Neuronal stem cell (in vitro differentiated cells): ENCODE measurements at regions not wholly inside any gene's neighbourhood (a gene's known extent, or its start where the extent isn't known, plus 50 kb on each side); places are given as distances from the start of the nearest gene placed in this dataset.

Experiments
- DNase-seq: peaks from one replicate; pipeline ENCODE4 v3.0.0-alpha.2; 2013; ENCODE audit warnings: low spot score
- H2AFZ ChIP-seq: one replicate; pipeline ENCODE4 v1.6.1; 2013; ENCODE audit warnings: mild to moderate bottlenecking, low read length, inconsistent platforms
- H2AK5ac ChIP-seq: 2 replicates; pipeline ENCODE4 v1.6.1; 2013; ENCODE audit warnings: low read depth, mild to moderate bottlenecking, inconsistent platforms, low read length, moderate library complexity, mixed read lengths
- H2BK120ac ChIP-seq: 2 replicates; pipeline ENCODE4 v1.6.1; 2013; ENCODE audit warnings: low read depth, mild to moderate bottlenecking, inconsistent platforms, low read length, moderate library complexity, mixed read lengths
- H2BK12ac ChIP-seq: one replicate; pipeline ENCODE4 v1.6.1; 2013; ENCODE audit warnings: low read length, inconsistent platforms
- H2BK15ac ChIP-seq: 2 replicates; pipeline ENCODE4 v1.6.1; 2013; ENCODE audit warnings: mild to moderate bottlenecking, low read length, inconsistent platforms, mixed read lengths
- H2BK5ac ChIP-seq: one replicate; pipeline ENCODE4 v1.6.1; 2013; ENCODE audit warnings: inconsistent platforms, mild to moderate bottlenecking, low read length, moderate library complexity
- H3K14ac ChIP-seq: one replicate; pipeline ENCODE4 v1.6.1; 2013; ENCODE audit warnings: low read length, inconsistent platforms
- H3K18ac ChIP-seq: 2 replicates; pipeline ENCODE4 v1.6.1; 2013; ENCODE audit warnings: low read length, inconsistent platforms
- H3K23ac ChIP-seq: 2 replicates; pipeline ENCODE4 v1.6.1; 2013; ENCODE audit warnings: low read depth, mild to moderate bottlenecking, mixed read lengths, low read length, inconsistent platforms; ENCODE audit not compliant: poor library complexity
- H3K27ac ChIP-seq: replicated peaks from 3 replicates; pipeline ENCODE4 v1.5.1; 2013; ENCODE audit warnings: low read length, inconsistent platforms
- H3K27me3 ChIP-seq, 3 experiments: 2 replicates each; pipeline ENCODE4 v1.6.1; 2013; ENCODE audit warnings: low read length in 3 of 3, mild to moderate bottlenecking in 2 of 3, inconsistent platforms in 1 of 3, low read depth in 1 of 3, mixed read lengths in 1 of 3, moderate library complexity in 1 of 3; ENCODE audit not compliant: control insufficient read depth in 3 of 3, insufficient read depth in 3 of 3
- H3K36me3 ChIP-seq, 2 donors: replicated peaks in 1 of 2; 2 replicates each; pipeline ENCODE4 v1.6.1; 2013; ENCODE audit warnings: low read length in 2 of 2; ENCODE audit not compliant: control insufficient read depth in 2 of 2, insufficient read depth in 2 of 2
- H3K4ac ChIP-seq: 2 replicates; pipeline ENCODE4 v1.6.1; 2013; ENCODE audit warnings: inconsistent platforms, mild to moderate bottlenecking, low read length, moderate library complexity
- H3K4me1 ChIP-seq, 2 donors: 1 replicate in 1 of 2; 2 replicates in 1 of 2; pipeline ENCODE4 v1.6.1; 2013; ENCODE audit warnings: low read length in 2 of 2, low read depth in 1 of 2; ENCODE audit not compliant: control insufficient read depth in 2 of 2, insufficient read depth in 1 of 2
- H3K4me2 ChIP-seq: one replicate; pipeline ENCODE4 v1.6.1; 2013; ENCODE audit warnings: mild to moderate bottlenecking, low read length, inconsistent platforms; ENCODE audit not compliant: insufficient read depth, poor library complexity, severe bottlenecking
- H3K4me3 ChIP-seq, 2 donors: 2 replicates each; pipeline ENCODE4 v1.5.1; 2013; ENCODE audit warnings: low read length in 2 of 2, mild to moderate bottlenecking in 2 of 2, inconsistent platforms in 1 of 2, moderate library complexity in 1 of 2
- H3K79me1 ChIP-seq: one replicate; pipeline ENCODE4 v1.6.1; 2013; ENCODE audit warnings: low read depth, mild to moderate bottlenecking, inconsistent platforms, low read length, moderate library complexity
- H3K9ac ChIP-seq: one replicate; pipeline ENCODE4 v1.6.1; 2013; ENCODE audit warnings: mild to moderate bottlenecking, low read depth, low read length, inconsistent platforms; ENCODE audit not compliant: poor library complexity
- H3K9me3 ChIP-seq, 2 donors: replicated peaks in 1 of 2; 2 replicates each; pipeline versions ENCODE3 to v1.6.1; 2013; ENCODE audit warnings: low read length in 2 of 2, mild to moderate bottlenecking in 2 of 2, inconsistent platforms in 1 of 2, low read depth in 1 of 2, mixed read lengths in 1 of 2, moderate library complexity in 1 of 2; ENCODE audit not compliant: control insufficient read depth in 2 of 2, insufficient read depth in 1 of 2
- H4K8ac ChIP-seq: one replicate; pipeline ENCODE4 v1.6.1; 2013; ENCODE audit warnings: low read depth, mild to moderate bottlenecking, inconsistent platforms, low read length, moderate library complexity
- H4K91ac ChIP-seq: one replicate; pipeline ENCODE4 v1.6.1; 2013; ENCODE audit warnings: low read length, low read depth, mild to moderate bottlenecking, inconsistent platforms; ENCODE audit not compliant: poor library complexity
- WGBS, 2 donors: extraction: QIAGEN DNeasy Blood & Tissue Kit; methylation state at CpG; one replicate each; pipeline ENCODE4 v1.1.7; 2013; ENCODE audit warnings: missing lambda C conversion rate in 2 of 2, mixed read lengths in 1 of 2; ENCODE audit not compliant: insufficient read length in 2 of 2, insufficient replicate concordance in 1 of 2; ENCODE audit errors: extremely low coverage in 2 of 2; 5-methylcytosine and 5-hydroxymethylcytosine counted together

DNA sequence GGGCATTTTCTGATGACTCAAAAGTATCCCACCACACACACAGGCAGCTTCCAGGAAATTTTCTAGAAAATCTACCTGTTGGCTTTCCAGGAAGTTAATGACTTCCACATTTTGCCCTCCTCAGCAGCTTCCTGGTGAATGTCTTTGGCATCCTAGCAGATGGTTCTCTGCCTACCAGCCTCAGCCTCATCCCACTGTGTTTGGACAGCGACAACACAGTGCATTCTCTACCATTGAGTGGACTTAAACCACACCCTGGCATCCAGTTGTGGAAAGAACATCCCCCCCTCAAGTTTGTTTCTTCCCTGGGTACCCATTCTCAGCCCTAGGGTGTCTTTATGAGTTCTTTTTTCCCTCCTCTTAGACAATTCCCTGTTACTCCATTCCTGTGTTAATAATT is 50.8 kb upstream of the GADL1 start:
- no peak overlapping the region for H2BK15ac ChIP-seq
- DNase-seq, result no peak
- no peaks in the 10 kb centered on the region for H3K9me3 ChIP-seq
- no peaks in the 10 kb centered on the region for H3K36me3 ChIP-seq
- no peak overlapping the region for H3K27ac ChIP-seq
- H4K8ac ChIP-seq, result no peak overlapping the region
- no peak overlapping the region for H2BK120ac ChIP-seq
- H3K4me2 ChIP-seq, result no peak overlapping the region
- WGBS, 2 donors, result no CpG with 5 or more reads among the region's 1 CpG
- H2AFZ ChIP-seq, result no peak overlapping the region
- H3K4me1 ChIP-seq, result peaks cover 0 to 7% of the 10 kb centered on the region in 2 donors
- no peak overlapping the region for H3K14ac ChIP-seq
- no peak overlapping the region for H3K4ac ChIP-seq
- no peak overlapping the region for H3K9ac ChIP-seq
- H2AK5ac ChIP-seq, result no peak overlapping the region
- no peak overlapping the region for H3K18ac ChIP-seq
- H2BK5ac ChIP-seq, result no peak overlapping the region
- no peak overlapping the region for H3K4me3 ChIP-seq
- no peak overlapping the region for H3K23ac ChIP-seq
- H2BK12ac ChIP-seq, result no peak overlapping the region
- no peaks in the 10 kb centered on the region for H3K27me3 ChIP-seq
- no peak overlapping the region for H4K91ac ChIP-seq
- no peaks in the 10 kb centered on the region for H3K79me1 ChIP-seq

DNA sequence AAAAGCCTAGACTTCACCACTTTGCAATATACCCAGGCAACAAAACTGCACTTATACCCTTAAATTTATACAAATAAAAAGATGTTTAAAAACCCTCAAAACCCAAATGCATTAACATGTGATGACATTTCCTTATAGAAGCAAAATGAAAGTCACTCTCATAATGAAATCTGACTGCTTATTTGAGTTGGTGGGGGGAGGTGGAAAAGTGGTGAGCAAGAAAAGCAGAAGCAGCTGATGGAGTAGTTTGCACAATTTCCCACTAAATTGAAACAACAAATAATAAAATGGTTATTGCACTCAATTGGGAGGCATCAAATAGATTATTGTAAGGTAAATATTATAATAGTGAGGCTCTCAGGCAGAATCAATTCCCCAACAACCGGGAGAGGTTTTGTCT is 54.0 kb upstream of the GADL1 start:
- H2AK5ac ChIP-seq, result no peak overlapping the region
- no peak overlapping the region for H3K4ac ChIP-seq
- DNase-seq, result no peak
- H3K23ac ChIP-seq, result no peak overlapping the region
- H3K27ac ChIP-seq, result no peak overlapping the region
- H3K79me1 ChIP-seq, result no peaks in the 10 kb centered on the region
- no peak overlapping the region for H2BK120ac ChIP-seq
- H2BK12ac ChIP-seq, result no peak overlapping the region
- H3K27me3 ChIP-seq, result no peaks in the 10 kb centered on the region
- no peak overlapping the region for H4K91ac ChIP-seq
- no peak overlapping the region for H3K18ac ChIP-seq
- no peak overlapping the region for H3K14ac ChIP-seq
- H3K36me3 ChIP-seq, result no peaks in the 10 kb centered on the region
- no peak overlapping the region for H2BK15ac ChIP-seq
- no peak overlapping the region for H3K4me2 ChIP-seq
- H3K9ac ChIP-seq, result no peak overlapping the region
- H2BK5ac ChIP-seq, result no peak overlapping the region
- H2AFZ ChIP-seq, result no peak overlapping the region
- WGBS, 2 donors, result no CpG with 5 or more reads among the region's 1 CpG
- H3K9me3 ChIP-seq, result peaks cover 0 to 2% of the 10 kb centered on the region in 2 donors
- peaks cover 0 to 3% of the 10 kb centered on the region in 2 donors for H3K4me1 ChIP-seq
- no peak overlapping the region for H4K8ac ChIP-seq
- no peak overlapping the region for H3K4me3 ChIP-seq

DNA sequence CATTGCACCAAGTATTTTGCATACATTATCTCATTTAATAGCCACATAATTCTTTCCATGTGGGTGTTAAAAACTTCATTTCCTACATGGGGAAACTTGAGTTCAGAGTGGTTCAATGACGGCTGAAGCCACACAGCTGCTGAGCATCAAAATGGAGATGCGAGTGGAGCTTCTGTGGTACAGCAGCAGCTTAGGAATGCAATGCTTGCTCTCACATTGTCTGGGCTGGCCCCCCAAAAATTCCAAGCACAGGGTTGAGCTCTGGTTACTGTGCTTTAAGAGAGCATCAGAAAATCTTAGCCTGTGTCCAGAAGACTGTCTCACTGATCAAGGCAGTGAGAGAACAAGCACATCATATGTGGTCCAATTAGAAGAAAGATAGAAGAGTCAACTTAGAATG is 57.4 kb upstream of the GADL1 start:
- Histone ChIP-seq H3K27me3 (no peaks in the 10 kb centered on the region), H3K18ac (no peak overlapping the region), H2BK12ac (no peak overlapping the region)

DNA sequence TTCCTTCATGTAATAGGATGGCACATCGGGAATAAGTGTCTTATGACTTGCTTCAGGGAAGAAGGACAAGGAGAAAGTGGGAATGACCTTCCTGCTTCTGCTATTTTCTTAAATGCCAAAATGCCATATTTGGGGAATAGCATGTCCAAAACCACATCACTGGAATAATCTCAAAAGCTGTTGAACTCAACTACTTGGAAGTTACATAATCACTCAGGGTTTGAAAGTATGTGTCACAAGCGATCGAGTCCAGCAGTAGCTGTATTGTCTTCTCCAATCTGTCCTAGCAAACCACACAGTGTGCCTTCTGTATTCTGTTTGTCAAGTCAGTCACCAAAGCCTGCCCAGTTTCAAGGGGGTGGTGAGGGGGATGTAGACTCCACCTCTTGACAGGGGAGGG is 58.3 kb upstream of the GADL1 start:
- Histone ChIP-seq H3K23ac (no peak overlapping the region), H2AFZ (no peak overlapping the region), H3K27ac (no peak overlapping the region), H2BK15ac (no peak overlapping the region), H3K4me1 (peaks cover 0 to 3% of the 10 kb centered on the region in 2 donors), H3K36me3 (no peaks in the 10 kb centered on the region), H3K79me1 (no peaks in the 10 kb centered on the region), H2BK120ac (no peak overlapping the region), H4K91ac (no peak overlapping the region), H3K9me3 (peaks cover 0 to 2% of the 10 kb centered on the region in 2 donors), H2BK5ac (no peak overlapping the region), H3K27me3 (no peaks in the 10 kb centered on the region), H3K18ac (no peak overlapping the region), H3K4me2 (no peak overlapping the region), H2BK12ac (no peak overlapping the region), H2AK5ac (no peak overlapping the region), H3K9ac (no peak overlapping the region), H3K4me3 (no peak overlapping the region), H4K8ac (no peak overlapping the region), H3K14ac (no peak overlapping the region), H3K4ac (no peak overlapping the region)
- DNase-seq, result no peak
- no CpG with 5 or more reads among the region's 3 CpGs for WGBS, 2 donors

More for the DNA sequence above, 57.4 kb upstream of the GADL1 start:
- Histone ChIP-seq H2BK120ac (no peak overlapping the region), H4K91ac (no peak overlapping the region), H3K27ac (no peak overlapping the region), H3K23ac (no peak overlapping the region), H2BK5ac (no peak overlapping the region), H2AFZ (no peak overlapping the region), H3K79me1 (no peaks in the 10 kb centered on the region), H2AK5ac (no peak overlapping the region), H3K14ac (no peak overlapping the region), H2BK15ac (no peak overlapping the region), H3K9me3 (peaks cover 0 to 2% of the 10 kb centered on the region in 2 donors), H3K4me3 (no peak overlapping the region), H3K4me2 (no peak overlapping the region), H3K9ac (no peak overlapping the region), H3K36me3 (no peaks in the 10 kb centered on the region), H3K4me1 (peaks cover 0 to 3% of the 10 kb centered on the region in 2 donors), H4K8ac (no peak overlapping the region), H3K4ac (no peak overlapping the region)
- WGBS, 2 donors, result no CpG with 5 or more reads among the region's 2 CpGs
- no peak for DNase-seq
